Right ventricle myocardium inferior (tissue), 1 donor: ENCODE measurements at regions not wholly inside any gene's neighbourhood (a gene's known extent, or its start where the extent isn't known, plus 50 kb on each side); places are given as distances from the start of the nearest gene placed in this dataset.
"Not testable (repeated sequence)": the region's sequence is repeated elsewhere in the genome, so short reads cannot be mapped to it uniquely, and the experiment has no call there.

ENCODE experiments used
- ATAC-seq: fragments of 200-7000 bp; cut with Tn5 transposase; one replicate; pipeline ENCODE4 v1.9.1; 2020; ENCODE audit warnings: mild to moderate bottlenecking, moderate library complexity
- DNase-seq: peaks from one replicate; pipeline ENCODE4 v3.0.0; 2021; ENCODE audit errors: missing footprints
- intact Hi-C: fragments of 100-400 bp; cut with DNase I; formaldehyde crosslinking; loops from one replicate; pipeline ENCODE4 v1.11.0; 2022
- donor health status: DM: no; HTN: yes; CAD: no; lungs with severe emphysema.

DNA sequence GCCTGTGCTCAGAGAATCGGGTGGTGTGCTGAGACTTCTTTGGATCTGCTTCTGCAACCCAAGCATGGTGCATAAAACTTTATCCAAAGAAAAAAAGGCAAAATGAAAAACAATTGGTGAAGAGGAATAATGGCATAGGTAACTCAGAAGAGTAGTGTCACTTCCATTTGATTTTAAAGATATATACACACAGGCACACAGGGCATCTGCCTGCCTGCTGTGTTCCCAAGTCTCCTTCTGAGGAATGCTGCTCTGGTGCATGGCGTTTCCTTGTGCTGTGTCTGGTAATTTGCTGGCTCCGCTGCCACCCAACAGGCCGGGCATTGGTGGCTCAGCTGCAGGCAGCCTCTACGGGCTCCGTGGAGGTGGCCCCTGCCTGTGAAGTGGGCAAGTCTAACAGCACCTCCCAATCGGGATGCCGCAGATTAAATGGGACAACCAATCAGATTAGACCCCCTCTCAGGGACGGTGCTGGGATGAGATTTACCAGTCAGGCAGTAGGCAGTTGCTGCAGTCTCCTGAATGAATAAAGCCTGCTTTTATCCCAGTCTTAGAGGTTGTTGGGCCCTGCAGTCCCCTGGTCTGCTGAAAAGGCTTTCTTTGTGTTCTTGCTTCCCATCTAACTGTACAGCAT lies 253.7 kb upstream of the RASGRP1 start:
- intact Hi-C loops, result loop anchor here (5.0 to 10.0 kb wide), 4 partner anchors 174 to 764 kb away; partner anchors contain the start of gene THBS1
- ATAC-seq, result no peak

GRCh38 chr15:38819387-38819950 lies 254.9 kb upstream of the RASGRP1 start:
- ATAC-seq (no peak), DNase-seq (no peak)
- intact Hi-C loops, result loop anchor here (5.0 to 10.0 kb wide), 4 partner anchors 173 to 763 kb away; partner anchors contain the start of gene THBS1

More for the DNA sequence above, 253.7 kb upstream of the RASGRP1 start:
- peak; percentile 40 for DNase-seq

DNA sequence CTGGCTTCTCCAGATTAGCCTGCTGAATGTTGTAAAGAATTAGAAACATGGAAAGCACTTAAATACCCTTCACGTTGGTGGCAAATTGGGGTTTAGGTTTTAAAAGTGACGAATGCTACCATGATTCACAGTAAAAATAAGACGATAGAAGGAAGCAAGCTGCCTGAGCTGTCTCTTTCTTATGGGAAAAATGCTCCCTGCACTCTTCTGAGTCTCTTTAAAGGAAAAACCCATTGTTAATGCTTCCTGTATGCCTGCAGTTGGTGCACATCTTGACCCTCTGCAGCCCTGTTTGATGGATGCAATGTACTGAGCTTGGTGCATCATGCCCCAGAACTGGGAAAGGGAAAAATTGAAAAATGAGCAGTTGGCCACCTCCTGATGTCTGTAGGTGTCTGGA lies 258.6 kb upstream of the RASGRP1 start:
- no peak for ATAC-seq
- intact Hi-C loops, result no loop called here
- no peak for DNase-seq

GRCh38 chr15:38824719-38825118 lies 260.1 kb upstream of the RASGRP1 start:
- ATAC-seq, result no peak
- no peak for DNase-seq
- intact Hi-C loops, result no loop called here

- DNase-seq (no peak), ATAC-seq (no peak)
Observed at GRCh38 chr15:38826880-38827279, 262.3 kb upstream of the RASGRP1 start.

DNA sequence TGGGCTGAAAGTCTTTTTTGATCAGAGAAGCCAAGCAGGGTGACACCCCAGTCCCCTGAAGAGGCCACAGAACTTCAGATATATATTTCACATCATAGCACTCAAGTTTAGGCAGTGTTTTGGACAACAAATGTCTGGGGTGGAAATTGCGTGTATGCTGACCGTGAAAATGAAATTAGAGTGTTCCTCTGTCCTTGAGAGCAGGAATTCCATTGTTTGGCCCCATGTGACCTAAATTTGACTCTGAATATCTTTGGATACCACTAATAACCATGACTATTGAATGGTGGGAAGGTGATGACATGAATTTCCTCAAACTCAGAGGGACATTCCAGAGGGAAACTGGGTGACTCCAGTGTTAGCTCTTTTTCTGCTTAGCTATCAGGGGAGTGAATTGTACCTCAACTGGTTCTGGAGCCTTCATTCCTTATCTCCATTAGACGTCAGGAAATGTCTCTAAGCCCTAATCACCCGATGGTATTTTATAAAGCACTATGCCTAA lies 263.5 kb upstream of the RASGRP1 start:
- intact Hi-C loops, result no loop called here
- DNase-seq (no peak), ATAC-seq (no peak)

More at GRCh38 chr15:38826880-38827279, 262.3 kb upstream of the RASGRP1 start:
- intact Hi-C loops, result no loop called here

DNA sequence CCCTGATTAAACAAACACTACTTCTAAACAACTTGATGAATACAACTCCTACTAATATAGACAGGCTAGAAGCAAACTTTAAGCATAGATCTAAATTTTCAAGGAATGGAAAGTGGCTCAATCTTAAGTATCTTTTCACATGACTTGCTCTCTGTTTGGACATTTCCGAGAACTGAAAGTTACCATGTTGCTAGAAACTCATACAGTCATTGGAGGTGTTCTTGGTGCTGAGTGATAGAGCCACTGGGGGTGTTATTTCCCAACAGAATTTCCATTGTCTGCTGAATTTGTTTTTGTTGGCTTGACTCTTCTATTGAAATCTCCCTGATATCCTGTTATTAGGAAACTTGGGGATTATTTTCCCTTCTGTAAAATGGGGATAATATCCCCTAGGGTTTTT lies 264.5 kb upstream of the RASGRP1 start:
- intact Hi-C loops, result no loop called here
- ATAC-seq, result no peak

DNA sequence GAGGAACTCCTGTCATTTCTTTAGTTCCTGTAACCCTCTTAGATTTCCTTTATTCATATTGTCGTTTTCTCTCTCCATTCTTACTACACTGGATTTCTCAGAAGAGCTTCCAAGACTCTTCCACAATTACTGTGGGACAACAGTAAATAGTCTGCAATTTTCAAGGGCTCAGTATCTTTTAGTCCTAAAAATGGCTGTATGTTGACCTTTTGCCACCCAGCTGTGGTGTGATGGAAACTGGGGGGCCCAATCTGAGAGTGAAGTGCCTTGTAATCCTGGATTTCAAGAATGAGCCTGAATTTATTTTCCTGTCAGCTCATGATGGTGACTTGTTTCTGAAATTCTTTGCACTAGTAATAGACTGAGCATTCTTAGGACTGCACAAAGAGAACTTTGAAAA lies 277.6 kb upstream of the RASGRP1 start:
- intact Hi-C loops, result no loop called here
- no peak for ATAC-seq
- DNase-seq, result no peak

More for the DNA sequence above, 264.5 kb upstream of the RASGRP1 start:
- DNase-seq, result no peak

GRCh38 chr15:38843051-38843501 lies 278.5 kb upstream of the RASGRP1 start:
- no peak for ATAC-seq
- intact Hi-C loops, result no loop called here
- DNase-seq, result no peak

GRCh38 chr15:38843736-38844590 lies 279.3 kb upstream of the RASGRP1 start:
- ATAC-seq (no peak), DNase-seq (no peak)
- intact Hi-C loops, result no loop called here

GRCh38 chr15:38844736-38845135 lies 280.1 kb upstream of the RASGRP1 start:
- no peak for ATAC-seq
- DNase-seq, result no peak
- intact Hi-C loops, result no loop called here

- DNase-seq (no peak), ATAC-seq (no peak)
- intact Hi-C loops, result no loop called here
Observed at GRCh38 chr15:38846346-38846745, 281.7 kb upstream of the RASGRP1 start.

DNA sequence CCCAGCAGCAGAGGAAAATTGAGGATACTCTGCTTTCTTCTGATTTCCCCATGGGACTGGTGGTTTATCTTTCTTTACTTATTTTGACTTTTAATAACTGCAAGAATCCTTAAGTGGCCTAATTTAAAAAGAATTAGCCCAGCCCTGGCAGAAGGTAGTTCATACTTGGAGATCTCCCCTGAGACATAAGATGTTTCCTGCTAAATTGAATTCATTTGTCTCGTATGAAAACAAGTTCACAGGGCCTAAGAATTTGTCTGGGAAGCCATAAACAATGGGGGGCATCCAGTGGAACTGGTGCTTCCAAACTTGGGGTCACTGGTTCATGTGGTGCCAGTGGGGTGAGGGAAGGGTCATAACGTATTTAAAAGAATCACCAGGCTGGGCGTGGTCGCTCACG lies 283.1 kb upstream of the RASGRP1 start:
- intact Hi-C loops, result no loop called here
- no peak for DNase-seq
- no peak for ATAC-seq

DNA sequence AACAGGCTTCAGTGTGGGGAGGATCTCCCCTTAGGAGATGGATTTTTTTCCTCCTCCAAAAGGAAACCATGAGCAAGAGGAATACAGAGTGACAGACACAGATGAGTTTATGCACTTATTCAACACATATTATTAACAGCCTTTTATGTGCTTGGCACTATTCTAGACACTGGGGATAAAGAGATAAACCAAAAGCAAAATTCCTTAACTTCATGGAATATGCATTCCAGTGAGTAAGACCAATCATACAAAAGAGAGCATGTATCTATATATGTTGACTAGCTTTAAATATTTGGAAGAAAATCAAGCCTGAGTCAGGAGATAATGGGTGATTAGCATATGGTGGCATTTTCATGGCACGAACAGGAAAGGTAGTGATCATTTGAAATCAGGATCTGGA lies 284.4 kb upstream of the RASGRP1 start:
- DNase-seq (no peak), ATAC-seq (no peak)
- intact Hi-C loops, result no loop called here

- ATAC-seq, DNase-seq, intact Hi-C loops: not testable (repeated sequence)
Observed at GRCh38 chr15:38852188-38852587, 287.6 kb upstream of the RASGRP1 start.

- DNase-seq, result no peak
- ATAC-seq, result no peak
- intact Hi-C loops, result no loop called here
Observed at GRCh38 chr15:38853608-38854007, 289.0 kb upstream of the RASGRP1 start.

GRCh38 chr15:38854506-38854905 lies 289.9 kb upstream of the RASGRP1 start:
- intact Hi-C loops, result no loop called here
- DNase-seq (no peak), ATAC-seq (no peak)

GRCh38 chr15:38857814-38858213 lies 293.2 kb upstream of the RASGRP1 start:
- DNase-seq (no peak), ATAC-seq (no peak)
- intact Hi-C loops, result no loop called here

DNA sequence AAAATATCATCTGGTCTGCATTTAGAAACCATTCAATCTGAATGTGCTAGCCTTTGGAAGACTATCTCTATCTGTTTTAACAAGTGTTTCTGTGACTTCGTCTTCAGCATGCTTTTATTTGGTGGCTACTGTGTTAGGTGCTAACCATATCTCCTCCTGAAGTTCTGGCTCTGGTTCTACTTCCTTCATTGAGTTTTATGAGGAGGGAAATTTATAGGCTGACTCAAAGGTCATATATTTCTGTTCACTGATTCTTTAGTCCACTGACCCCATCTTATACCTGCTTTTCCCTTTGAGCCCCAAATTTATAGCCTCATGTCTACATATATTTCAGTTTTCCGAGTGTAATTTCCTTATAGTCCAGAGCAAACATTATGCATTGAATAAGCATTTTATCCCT lies 295.0 kb upstream of the RASGRP1 start:
- intact Hi-C loops, result no loop called here
- DNase-seq, result no peak
- ATAC-seq, result no peak

GRCh38 chr15:38860253-38860652 lies 295.6 kb upstream of the RASGRP1 start:
- ATAC-seq (peak; percentile 25), DNase-seq (no peak)
- intact Hi-C loops, result no loop called here
